ENCODE measurements at regions not wholly inside any gene's neighbourhood (a gene's known extent, or its start where the extent isn't known, plus 50 kb on each side); places are given as distances from the start of the nearest gene placed in this dataset.

DNA sequence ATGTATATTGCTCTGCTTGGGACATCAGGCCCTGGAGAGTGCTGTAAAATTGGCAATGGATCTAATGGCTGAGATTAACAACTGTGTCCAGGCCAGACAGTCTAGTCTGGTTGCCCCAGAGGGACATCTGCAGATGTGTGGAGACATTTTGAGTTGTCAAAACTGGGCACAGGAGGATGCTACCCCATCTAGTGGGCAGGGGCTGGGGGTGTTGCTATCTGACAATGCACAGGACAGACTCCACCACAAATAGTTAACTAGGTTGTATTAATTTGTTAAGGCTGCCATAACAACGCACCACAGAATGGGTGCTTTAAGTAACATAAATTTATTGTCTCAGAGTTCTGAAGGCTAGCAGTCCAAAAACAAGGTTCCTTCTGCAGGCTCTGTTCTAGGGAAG is 302.5 kb upstream of the AMIGO2 start:
- TF ChIP-seq CCAR2 (optimal IDR thresholded peaks at IDR 0.05; ENCODE audit: low read depth, low read length) (no peak), EZH2 (conservative IDR thresholded peaks at IDR 0.05; ENCODE audit: low read depth, low read length) (no peak), ZNF776 (CRISPR knock-in tag; IDR thresholded peaks at IDR 0.05) (no peak), ZNF274 (CRISPR knock-in tag; IDR thresholded peaks at IDR 0.05) (no peak), MYC (CRISPR knock-in tag; IDR thresholded peaks at IDR 0.05; ENCODE audit: borderline replicate concordance) (no peak), TCF7 (IDR thresholded peaks at IDR 0.05; ENCODE audit: low read depth) (no peak), ZBTB7A (CRISPR knock-in tag; IDR thresholded peaks at IDR 0.05) (no peak), DNMT1 (CRISPR knock-in tag; IDR thresholded peaks at IDR 0.05) (no peak), RBAK (CRISPR knock-in tag; IDR thresholded peaks at IDR 0.05) (no peak)
- TF ChIP-seq, protein P1, sequence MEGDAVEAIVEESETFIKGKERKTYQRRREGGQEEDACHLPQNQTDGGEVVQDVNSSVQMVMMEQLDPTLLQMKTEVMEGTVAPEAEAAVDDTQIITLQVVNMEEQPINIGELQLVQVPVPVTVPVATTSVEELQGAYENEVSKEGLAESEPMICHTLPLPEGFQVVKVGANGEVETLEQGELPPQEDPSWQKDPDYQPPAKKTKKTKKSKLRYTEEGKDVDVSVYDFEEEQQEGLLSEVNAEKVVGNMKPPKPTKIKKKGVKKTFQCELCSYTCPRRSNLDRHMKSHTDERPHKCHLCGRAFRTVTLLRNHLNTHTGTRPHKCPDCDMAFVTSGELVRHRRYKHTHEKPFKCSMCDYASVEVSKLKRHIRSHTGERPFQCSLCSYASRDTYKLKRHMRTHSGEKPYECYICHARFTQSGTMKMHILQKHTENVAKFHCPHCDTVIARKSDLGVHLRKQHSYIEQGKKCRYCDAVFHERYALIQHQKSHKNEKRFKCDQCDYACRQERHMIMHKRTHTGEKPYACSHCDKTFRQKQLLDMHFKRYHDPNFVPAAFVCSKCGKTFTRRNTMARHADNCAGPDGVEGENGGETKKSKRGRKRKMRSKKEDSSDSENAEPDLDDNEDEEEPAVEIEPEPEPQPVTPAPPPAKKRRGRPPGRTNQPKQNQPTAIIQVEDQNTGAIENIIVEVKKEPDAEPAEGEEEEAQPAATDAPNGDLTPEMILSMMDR (CRISPR knock-in tag; IDR thresholded peaks at IDR 0.05): no peak
- TF ChIP-seq, protein P2, sequence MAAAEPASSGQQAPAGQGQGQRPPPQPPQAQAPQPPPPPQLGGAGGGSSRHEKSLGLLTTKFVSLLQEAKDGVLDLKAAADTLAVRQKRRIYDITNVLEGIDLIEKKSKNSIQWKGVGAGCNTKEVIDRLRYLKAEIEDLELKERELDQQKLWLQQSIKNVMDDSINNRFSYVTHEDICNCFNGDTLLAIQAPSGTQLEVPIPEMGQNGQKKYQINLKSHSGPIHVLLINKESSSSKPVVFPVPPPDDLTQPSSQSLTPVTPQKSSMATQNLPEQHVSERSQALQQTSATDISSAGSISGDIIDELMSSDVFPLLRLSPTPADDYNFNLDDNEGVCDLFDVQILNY (CRISPR knock-in tag; conservative IDR thresholded peaks at IDR 0.05): no peak

Data from HepG2 (cell line).